Body of pancreas (tissue), 4 donors: ENCODE measurements at regions not wholly inside any gene's neighbourhood (a gene's known extent, or its start where the extent isn't known, plus 50 kb on each side); places are given as distances from the start of the nearest gene placed in this dataset.

Experiments
- ATAC-seq: fragments of 150-250 bp; one replicate; pipeline ENCODE4 v1.9.1; 2016
- DNase-seq, 4 donors: peaks; one replicate each; pipeline ENCODE4 v3.0.0-alpha.2; 2019
- H3K27ac ChIP-seq, 4 donors: fragments of 200-600 bp; sonication (generic); 1 replicate in 3 of 4; 2 replicates in 1 of 4; pipeline versions ENCODE4 v1.5.1 to v1.6.1; 2016 to 2019; ENCODE audit warnings: mild to moderate bottlenecking in 1 of 4, mixed read lengths in 1 of 4, moderate library complexity in 1 of 4
- H3K27me3 ChIP-seq, 2 donors: fragments of 200-600 bp; sonication (generic); one replicate each; pipeline ENCODE4 v1.6.0; 2016; ENCODE audit warnings: mild to moderate bottlenecking in 1 of 2
- H3K36me3 ChIP-seq, 2 donors: fragments of 200-600 bp; sonication (generic); replicated peaks in 1 of 2; 2 replicates each; pipeline ENCODE4 v1.5.1; 2016; ENCODE audit warnings: low read depth in 2 of 2; ENCODE audit not compliant: insufficient read depth in 1 of 2
- H3K4me1 ChIP-seq: fragments of 200-600 bp; sonication (generic); one replicate; pipeline ENCODE4 v1.6.0; 2016
- H3K4me3 ChIP-seq, 2 donors: fragments of 200-600 bp; sonication (generic); 1 replicate in 1 of 2; 2 replicates in 1 of 2; pipeline ENCODE4 v1.5.1; 2016 to 2019
- H3K9me3 ChIP-seq, 3 donors: fragments of 200-600 bp; sonication (generic); 1 replicate in 2 of 3; 2 replicates in 1 of 3; pipeline ENCODE4 v1.5.1; 2016
- CTCF ChIP-seq, 7 experiments: fragments of 450-650 bp in 4 of 7; fragments of 200-600 bp in 3 of 7; sonication (generic) in 3 of 7; IDR thresholded peaks; one replicate each; pipeline ENCODE4 v1.5.1; 2016 to 2019; ENCODE audit warnings: antibody characterized with exemption in 7 of 7
- POLR2A ChIP-seq, 3 donors: fragments of 450-650 bp; IDR thresholded peaks; one replicate each; pipeline ENCODE4 v1.6.1; 2016; ENCODE audit warnings: antibody characterized with exemption in 3 of 3, mild to moderate bottlenecking in 2 of 3
- WGBS, 2 donors: methylation state at CpG; one replicate each; pipeline ENCODE4 v1.1.5; 2017; 5-methylcytosine and 5-hydroxymethylcytosine counted together
- intact Hi-C: fragments of 100-400 bp; cut with DNase I; formaldehyde crosslinking; loops from one replicate; pipeline ENCODE4 v1.15.1; 2023

GRCh38 chr5:135230251-135230925 is 168.6 kb downstream of the MACROH2A1 start:
- Histone ChIP-seq H3K4me1 (no peaks in the 10 kb centered on the region), H3K9me3 (no peaks in the 10 kb centered on the region), H3K36me3 (no peaks in the 10 kb centered on the region), H3K27me3 (no peaks in the 10 kb centered on the region), H3K4me3 (no peak overlapping the region), H3K27ac (no peak overlapping the region)
- DNase-seq (peak in 2 of 4 donors; percentile 21 to 30), ATAC-seq (peak; percentile 48)
- WGBS, 2 donors = 78 to 86% methylated on average over 6 to 12 of the region's 12 CpGs
- TF ChIP-seq POLR2A (IDR thresholded peaks at IDR 0.05) = no peak
- intact Hi-C loops = no loop called here

- DNase-seq = no peak
- H3K27me3 ChIP-seq = no peaks in the 10 kb centered on the region
- no peaks in the 10 kb centered on the region for H3K4me1 ChIP-seq
- no peak overlapping the region for H3K4me3 ChIP-seq
- intact Hi-C loops = no loop called here
- ATAC-seq = no peak
- no peaks in the 10 kb centered on the region for H3K9me3 ChIP-seq
- H3K36me3 ChIP-seq = no peaks in the 10 kb centered on the region
- no peak for TF ChIP-seq CTCF (IDR thresholded peaks at IDR 0.05)
- TF ChIP-seq POLR2A (IDR thresholded peaks at IDR 0.05) = no peak
- H3K27ac ChIP-seq = no peak overlapping the region
- WGBS, 2 donors = 51 to 68% methylated on average over 4 of the region's 4 CpGs
Measured at GRCh38 chr5:135229679-135230132, 169.3 kb downstream of the MACROH2A1 start.

GRCh38 chr5:135229122-135229521 is 169.9 kb downstream of the MACROH2A1 start:
- Histone ChIP-seq H3K36me3 (no peaks in the 10 kb centered on the region), H3K4me1 (no peaks in the 10 kb centered on the region), H3K4me3 (no peak overlapping the region), H3K9me3 (no peaks in the 10 kb centered on the region), H3K27ac (no peak overlapping the region), H3K27me3 (no peaks in the 10 kb centered on the region)
- ATAC-seq = no peak
- TF ChIP-seq POLR2A (IDR thresholded peaks at IDR 0.05) = no peak
- no peak for TF ChIP-seq CTCF (IDR thresholded peaks at IDR 0.05)
- intact Hi-C loops = no loop called here
- 80 to 97% methylated on average over 2 of the region's 2 CpGs for WGBS, 2 donors
- DNase-seq = no peak

- Histone ChIP-seq H3K4me1 (no peaks in the 10 kb centered on the region), H3K36me3 (no peaks in the 10 kb centered on the region), H3K9me3 (no peaks in the 10 kb centered on the region), H3K27ac (no peak overlapping the region), H3K4me3 (no peak overlapping the region), H3K27me3 (no peaks in the 10 kb centered on the region)
- intact Hi-C loops = no loop called here
- no peak for DNase-seq
- ATAC-seq = no peak
- TF ChIP-seq POLR2A (IDR thresholded peaks at IDR 0.05) (no peak), CTCF (IDR thresholded peaks at IDR 0.05) (no peak)
- WGBS, 2 donors = 73 to 89% methylated on average over 1 of the region's 1 CpG
Measured at GRCh38 chr5:135228222-135228621, 170.8 kb downstream of the MACROH2A1 start.

- no peaks in the 10 kb centered on the region for H3K36me3 ChIP-seq
- DNase-seq (no peak), ATAC-seq (no peak)
- no peaks in the 10 kb centered on the region for H3K4me1 ChIP-seq
- intact Hi-C loops = no loop called here
- H3K9me3 ChIP-seq = no peaks in the 10 kb centered on the region
- TF ChIP-seq CTCF (IDR thresholded peaks at IDR 0.05) (no peak), POLR2A (IDR thresholded peaks at IDR 0.05) (no peak)
- H3K4me3 ChIP-seq = no peak overlapping the region
- H3K27me3 ChIP-seq = no peaks in the 10 kb centered on the region
- 58 to 94% methylated on average over 3 to 6 of the region's 6 CpGs for WGBS, 2 donors
- no peak overlapping the region for H3K27ac ChIP-seq
Measured at GRCh38 chr5:135227064-135228022, 171.7 kb downstream of the MACROH2A1 start.
